Renal cortex interstitium (tissue), 11 donors: ENCODE measurements at regions not wholly inside any gene's neighbourhood (a gene's known extent, or its start where the extent isn't known, plus 50 kb on each side); places are given as distances from the start of the nearest gene placed in this dataset.
"Not testable (repeated sequence)": the region's sequence is repeated elsewhere in the genome, so short reads cannot be mapped to it uniquely, and the experiment has no call there.

Source experiments
- DNase-seq, 11 donors: peaks; one replicate each; pipeline ENCODE4 v3.0.0-alpha.2; 2013; ENCODE audit warnings: low read depth in 9 of 11, low spot score in 4 of 11; ENCODE audit errors: extremely low read depth in 1 of 11

GRCh38 chr2:236632295-236633218, 62.9 kb downstream of the ACKR3 start:
- DNase-seq, result no peak

- DNase-seq, result no peak
Observed at GRCh38 chr2:236633219-236633570, 63.6 kb downstream of the ACKR3 start.

GRCh38 chr2:236633775-236634560, 64.3 kb downstream of the ACKR3 start:
- DNase-seq, result peak in 10 of 11 donors; percentile 38 to 79 (median 62)

- no peak for DNase-seq
Observed at GRCh38 chr2:236636261-236636660, 66.6 kb downstream of the ACKR3 start.

GRCh38 chr2:236636714-236637470, 67.3 kb downstream of the ACKR3 start:
- no peak for DNase-seq

GRCh38 chr2:236637686-236638569, 68.3 kb downstream of the ACKR3 start:
- no peak for DNase-seq

- no peak for DNase-seq
Observed at GRCh38 chr2:236638707-236639106, 69.1 kb downstream of the ACKR3 start.

- DNase-seq, result no peak
Observed at GRCh38 chr2:236639461-236640235, 70.0 kb downstream of the ACKR3 start.

GRCh38 chr2:236641051-236641726, 71.6 kb downstream of the ACKR3 start:
- DNase-seq, result no peak

GRCh38 chr2:236642125-236642524, 72.5 kb downstream of the ACKR3 start:
- no peak for DNase-seq

- no peak for DNase-seq
Observed at GRCh38 chr2:236642584-236643291, 73.1 kb downstream of the ACKR3 start.

GRCh38 chr2:236643480-236643879, 73.9 kb downstream of the ACKR3 start:
- no peak for DNase-seq

GRCh38 chr2:236644067-236644466, 74.4 kb downstream of the ACKR3 start:
- DNase-seq, result no peak

GRCh38 chr2:236644502-236644911, 74.9 kb downstream of the ACKR3 start:
- no peak for DNase-seq

GRCh38 chr2:236645141-236645540, 75.5 kb downstream of the ACKR3 start:
- not testable (repeated sequence) for DNase-seq

- DNase-seq, result no peak
Observed at GRCh38 chr2:236646441-236646840, 76.8 kb downstream of the ACKR3 start.

- no peak for DNase-seq
Observed at GRCh38 chr2:236646871-236647270, 77.2 kb downstream of the ACKR3 start.
